GM20000 (cell line): ENCODE measurements at regions not wholly inside any gene's neighbourhood (a gene's known extent, or its start where the extent isn't known, plus 50 kb on each side); places are given as distances from the start of the nearest gene placed in this dataset.

Experiments
- DNase-seq: peaks from one replicate; pipeline ENCODE4 v3.0.0; 2012; ENCODE audit warnings: low spot score
- CTCF ChIP-seq: IDR thresholded peaks from 2 replicates; pipeline ENCODE4 v1.5.1; 2012; ENCODE audit warnings: mild to moderate bottlenecking, control low read depth; ENCODE audit errors: extremely low read depth, missing control alignments

GRCh38 chrX:10818651-10819050 lies 198.3 kb upstream of the MID1 start:
- DNase-seq = no peak
- TF ChIP-seq CTCF = no peak

- DNase-seq = no peak
- TF ChIP-seq CTCF = no peak
Measured at GRCh38 chrX:10819973-10820372, 199.6 kb upstream of the MID1 start.

- no peak for TF ChIP-seq CTCF
- DNase-seq = peak; percentile 1
Measured at GRCh38 chrX:10821293-10821692, 200.9 kb upstream of the MID1 start.

- TF ChIP-seq CTCF = no peak
- no peak for DNase-seq
Measured at GRCh38 chrX:10828036-10828435, 207.7 kb upstream of the MID1 start.

- DNase-seq = no peak
- no peak for TF ChIP-seq CTCF
Measured at GRCh38 chrX:10828640-10829039, 208.3 kb upstream of the MID1 start.

GRCh38 chrX:10831716-10832502 lies 211.5 kb upstream of the MID1 start:
- no peak for DNase-seq
- no peak for TF ChIP-seq CTCF

GRCh38 chrX:10833299-10834169 lies 213.1 kb upstream of the MID1 start:
- DNase-seq = no peak
- TF ChIP-seq CTCF = no peak
